ENCODE measurements at regions not wholly inside any gene's neighbourhood (a gene's known extent, or its start where the extent isn't known, plus 50 kb on each side); places are given as distances from the start of the nearest gene placed in this dataset.

GRCh38 chr3:194204042-194204987 is 68.4 kb downstream of the HES1 start:
- Histone ChIP-seq H3K27ac (ENCODE audit: insufficient read length, low read depth, low read length) (no peak overlapping the region), H3K23me2 (ENCODE audit: insufficient read length, low read depth, low read length, poor library complexity, severe bottlenecking) (no peaks in the 10 kb centered on the region), H3K14ac (ENCODE audit: insufficient read depth, low read length) (peak overlapping the region; percentile 83), H2AK5ac (ENCODE audit: insufficient read length, low read length) (no peak overlapping the region), H3K27me3 (ENCODE audit: insufficient read depth, low read length) (no peaks in the 10 kb centered on the region; the same call in 1 of the 2 replicates), H2BK15ac (ENCODE audit: low read depth, low read length) (no peak overlapping the region), H2BK5ac (ENCODE audit: insufficient read length, low read length) (no peak overlapping the region), H4K5ac (ENCODE audit: insufficient read length, low read depth, low read length) (no peak overlapping the region), H3K56ac (ENCODE audit: insufficient read length, low read depth, low read length) (no peak overlapping the region), H2BK20ac (ENCODE audit: low read depth, low read length, poor library complexity, severe bottlenecking) (no peak overlapping the region), H3K4ac (ENCODE audit: low read depth, low read length) (no peak overlapping the region), H4K20me1 (ENCODE audit: control insufficient read depth, insufficient read depth, insufficient read length) (no peaks in the 10 kb centered on the region), H3K9ac (ENCODE audit: extremely low read depth, insufficient read length, low read length) (no peak overlapping the region), H3K9me3 (ENCODE audit: control insufficient read depth, low read depth, low read length) (no peaks in the 10 kb centered on the region), H3K23ac (ENCODE audit: insufficient read length, low read depth, low read length) (no peak overlapping the region), H3K4me1 (ENCODE audit: insufficient read depth, low read length) (0 out of 2 replicates have a peak, but pooled peaks cover 2% of the 10 kb centered on the region), H3K18ac (ENCODE audit: insufficient read length, low read depth, low read length) (no peak overlapping the region), H3K79me1 (ENCODE audit: insufficient read depth, low read depth, low read length, poor library complexity, severe bottlenecking) (no peaks in the 10 kb centered on the region), H2BK12ac (ENCODE audit: insufficient read length, low read depth, low read length) (no peak overlapping the region), H3T11ph (ENCODE audit: low read length) (no peak overlapping the region), H3K4me2 (ENCODE audit: insufficient read depth, insufficient read length, low read length) (peak overlapping the region; percentile 75), H2BK120ac (ENCODE audit: low read depth, low read length, poor library complexity, severe bottlenecking) (peak overlapping the region; percentile 39), H4K8ac (replicated peaks; ENCODE audit: insufficient read length, low read depth, low read length) (no peak overlapping the region), H2AFZ (ENCODE audit: low read length) (no peak overlapping the region), H3K79me2 (ENCODE audit: insufficient read depth, low read length) (no peaks in the 10 kb centered on the region), H4K91ac (ENCODE audit: insufficient read length, low read depth, low read length) (no peak overlapping the region)
- H3K9me3 Mint-ChIP-seq: no peaks in the 10 kb centered on the region; a peak in 1 of 5 replicates
- no peak overlapping the region for H3K27ac Mint-ChIP-seq
- H3K4me3 Mint-ChIP-seq: peak overlapping the region; percentile 59 to 75
- H3K27me3 Mint-ChIP-seq (ENCODE audit: low read depth): peaks cover 29% of the 10 kb centered on the region
- H3K4me1 Mint-ChIP-seq: peaks cover 24 to 29% of the 10 kb centered on the region in 2 experiments
- peak; percentile 44 for DNase-seq
- no CpG with 5 or more reads among the region's 79 CpGs for WGBS (ENCODE audit: extremely low coverage, insufficient read length, low lambda C conversion rate)
- H3K36me3 Mint-ChIP-seq (ENCODE audit: insufficient read depth in 1 of 3, low read depth in 3 of 3): no peaks in the 10 kb centered on the region
- TF ChIP-seq CTCF (conservative IDR thresholded peaks at IDR 0.05): peak; percentile 24; the same call in 2 of the 3 replicates

Measured in H9 (cell line).